Left ventricle myocardium superior (tissue), 1 donor: ENCODE measurements at regions not wholly inside any gene's neighbourhood (a gene's known extent, or its start where the extent isn't known, plus 50 kb on each side); places are given as distances from the start of the nearest gene placed in this dataset.

ENCODE experiments used
- ATAC-seq: fragments of 200-7000 bp; cut with Tn5 transposase; one replicate; pipeline ENCODE4 v1.9.1; 2020; ENCODE audit warnings: mild to moderate bottlenecking, moderate library complexity
- DNase-seq: peaks from one replicate; pipeline ENCODE4 v3.0.0-alpha.2; 2020
- intact Hi-C: fragments of 100-400 bp; cut with micrococcal nuclease; formaldehyde crosslinking; loops from one replicate; pipeline ENCODE4 v1.11.0; 2022
- donor health status: DM: no; HTN: yes; CAD: no; lungs with severe emphysema.

- ATAC-seq (no peak), DNase-seq (no peak)
- intact Hi-C loops: no loop called here
Measured at GRCh38 chr10:78865931-78866717, 202.6 kb upstream of the ZMIZ1 start.

GRCh38 chr10:78866731-78867554, 201.8 kb upstream of the ZMIZ1 start:
- ATAC-seq: peak; percentile 55
- no peak for DNase-seq
- intact Hi-C loops: no loop called here

- DNase-seq (no peak), ATAC-seq (no peak)
- intact Hi-C loops: no loop called here
Measured at GRCh38 chr10:78867555-78867939, 201.2 kb upstream of the ZMIZ1 start.

GRCh38 chr10:78868048-78868447, 200.7 kb upstream of the ZMIZ1 start:
- DNase-seq (no peak), ATAC-seq (no peak)
- intact Hi-C loops: no loop called here

- ATAC-seq (no peak), DNase-seq (no peak)
- intact Hi-C loops: no loop called here
Measured at GRCh38 chr10:78868456-78868855, 200.3 kb upstream of the ZMIZ1 start.

- intact Hi-C loops: no loop called here
- no peak for ATAC-seq
- DNase-seq: no peak
Measured at GRCh38 chr10:78868861-78869260, 199.9 kb upstream of the ZMIZ1 start.

- DNase-seq (no peak), ATAC-seq (no peak)
- intact Hi-C loops: no loop called here
Measured at GRCh38 chr10:78869508-78870454, 199.0 kb upstream of the ZMIZ1 start.

- DNase-seq (no peak), ATAC-seq (no peak)
- intact Hi-C loops: no loop called here
Measured at GRCh38 chr10:78870458-78870857, 198.3 kb upstream of the ZMIZ1 start.

GRCh38 chr10:78871796-78872195, 197.0 kb upstream of the ZMIZ1 start:
- DNase-seq (no peak), ATAC-seq (no peak)
- intact Hi-C loops: no loop called here

- ATAC-seq (no peak), DNase-seq (no peak)
- intact Hi-C loops: no loop called here
Measured at GRCh38 chr10:78873413-78873812, 195.4 kb upstream of the ZMIZ1 start.

GRCh38 chr10:78875331-78875877, 193.4 kb upstream of the ZMIZ1 start:
- DNase-seq (no peak), ATAC-seq (no peak)
- intact Hi-C loops: no loop called here

GRCh38 chr10:78875932-78876331, 192.8 kb upstream of the ZMIZ1 start:
- ATAC-seq (no peak), DNase-seq (no peak)
- intact Hi-C loops: no loop called here

- DNase-seq: no peak
- no peak for ATAC-seq
- intact Hi-C loops: no loop called here
Measured at GRCh38 chr10:78876449-78876848, 192.3 kb upstream of the ZMIZ1 start.

- DNase-seq (no peak), ATAC-seq (no peak)
- intact Hi-C loops: no loop called here
Measured at GRCh38 chr10:78879621-78880020, 189.1 kb upstream of the ZMIZ1 start.

- no peak for ATAC-seq
- intact Hi-C loops: no loop called here
- DNase-seq: no peak
Measured at GRCh38 chr10:78886129-78886528, 182.6 kb upstream of the ZMIZ1 start.

GRCh38 chr10:78889536-78890063, 179.2 kb upstream of the ZMIZ1 start:
- DNase-seq (no peak), ATAC-seq (no peak)
- intact Hi-C loops: no loop called here

- ATAC-seq (no peak), DNase-seq (no peak)
- intact Hi-C loops: no loop called here
Measured at GRCh38 chr10:78890506-78890905, 178.3 kb upstream of the ZMIZ1 start.

- ATAC-seq (no peak), DNase-seq (no peak)
- intact Hi-C loops: no loop called here
Measured at GRCh38 chr10:78891741-78892140, 177.0 kb upstream of the ZMIZ1 start.
